ENCODE measurements at regions not wholly inside any gene's neighbourhood (a gene's known extent, or its start where the extent isn't known, plus 50 kb on each side); places are given as distances from the start of the nearest gene placed in this dataset.

DNA sequence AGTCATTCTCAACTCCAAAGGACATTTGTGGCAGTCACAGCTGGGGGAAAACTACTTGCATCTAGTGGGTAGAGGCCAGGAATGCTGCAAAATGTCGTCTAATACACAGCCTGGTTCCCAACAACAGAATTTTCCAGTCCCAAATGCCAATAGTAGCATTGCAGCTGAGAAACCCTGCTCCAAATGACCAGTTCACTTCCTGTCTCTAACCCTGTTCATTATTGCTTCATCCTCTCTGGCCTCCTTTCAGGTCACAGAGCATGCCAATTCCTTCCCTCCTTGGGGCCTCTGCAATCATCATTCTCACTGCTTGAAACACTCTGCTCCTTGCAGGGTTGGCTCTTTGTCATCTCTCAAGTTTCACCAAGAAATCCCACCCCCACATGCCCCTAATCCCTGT, 139.1 kb downstream of the IRS1 start:
- TF ChIP-seq ZNF274 (IDR thresholded peaks at IDR 0.05; ENCODE audit: low read depth, low read length) = no peak

DNA sequence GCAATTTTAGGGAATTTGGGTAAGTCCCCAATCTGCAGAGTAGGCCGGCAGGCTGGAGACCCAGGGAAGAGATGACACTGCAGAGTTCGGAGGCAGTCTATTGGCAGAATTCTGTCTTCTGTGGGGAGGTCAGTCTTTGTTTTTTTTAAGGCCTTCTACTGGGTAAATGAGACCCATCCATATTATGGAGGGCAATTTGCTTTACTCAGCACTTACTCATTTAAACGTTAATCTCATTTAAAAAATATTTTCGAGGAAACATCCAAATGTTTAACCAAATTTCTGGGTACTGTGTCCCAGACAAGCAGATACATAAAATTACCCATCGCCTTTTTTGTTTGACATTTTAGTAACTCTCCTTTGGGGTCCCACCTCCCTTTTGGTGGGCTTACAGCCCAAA, 139.5 kb downstream of the IRS1 start:
- TF ChIP-seq ZNF274 (IDR thresholded peaks at IDR 0.05; ENCODE audit: low read depth, low read length) = no peak
- H3K4me3 ChIP-seq (ENCODE audit: low read length) = no peak overlapping the region

More for the DNA sequence above, 139.1 kb downstream of the IRS1 start:
- H3K4me3 ChIP-seq (ENCODE audit: low read length) = no peak overlapping the region

DNA sequence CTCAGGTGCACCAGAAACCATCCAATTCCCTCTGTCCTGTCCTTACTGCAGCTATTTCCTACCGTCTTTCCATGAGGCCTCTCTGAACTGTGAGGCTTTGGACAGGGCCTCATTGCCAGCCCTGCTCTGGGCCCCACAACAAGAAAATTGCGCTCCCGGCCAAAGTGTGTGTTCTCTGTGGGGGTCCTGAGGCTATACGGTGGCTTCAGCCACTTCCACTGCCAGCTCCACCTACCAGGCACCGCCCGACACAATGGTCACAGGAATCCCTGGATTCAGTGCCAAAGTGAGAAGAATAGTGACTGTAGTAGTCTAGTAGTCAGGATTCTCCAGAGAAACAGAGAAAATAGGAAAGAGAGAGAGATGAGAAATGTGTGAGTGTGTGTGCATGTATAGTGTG, 140.2 kb downstream of the IRS1 start:
- H3K4me3 ChIP-seq (ENCODE audit: low read length) = no peak overlapping the region
- no peak for TF ChIP-seq ZNF274 (IDR thresholded peaks at IDR 0.05; ENCODE audit: low read depth, low read length)

DNA sequence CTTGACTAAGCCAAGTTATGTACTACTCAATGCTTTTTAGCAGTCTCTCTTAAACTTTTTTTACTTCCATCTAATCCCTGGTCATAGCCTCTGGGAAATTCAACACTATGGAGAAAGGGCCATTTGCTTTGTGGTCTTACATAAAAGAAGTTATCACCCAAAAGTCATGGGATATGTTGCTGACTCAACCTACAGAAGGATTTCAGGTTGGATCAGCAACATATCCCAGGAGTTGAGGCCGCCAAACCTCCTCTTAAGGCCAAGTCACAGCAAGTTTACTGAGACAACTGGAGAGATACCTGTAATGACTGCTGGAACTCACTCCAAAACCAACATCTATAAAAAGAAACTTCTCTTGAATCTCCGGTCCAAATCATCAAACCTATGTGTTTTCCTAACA, 141.1 kb downstream of the IRS1 start:
- no peak for TF ChIP-seq ZNF274 (IDR thresholded peaks at IDR 0.05; ENCODE audit: low read depth, low read length)
- no peak overlapping the region for H3K4me3 ChIP-seq (ENCODE audit: low read length)

DNA sequence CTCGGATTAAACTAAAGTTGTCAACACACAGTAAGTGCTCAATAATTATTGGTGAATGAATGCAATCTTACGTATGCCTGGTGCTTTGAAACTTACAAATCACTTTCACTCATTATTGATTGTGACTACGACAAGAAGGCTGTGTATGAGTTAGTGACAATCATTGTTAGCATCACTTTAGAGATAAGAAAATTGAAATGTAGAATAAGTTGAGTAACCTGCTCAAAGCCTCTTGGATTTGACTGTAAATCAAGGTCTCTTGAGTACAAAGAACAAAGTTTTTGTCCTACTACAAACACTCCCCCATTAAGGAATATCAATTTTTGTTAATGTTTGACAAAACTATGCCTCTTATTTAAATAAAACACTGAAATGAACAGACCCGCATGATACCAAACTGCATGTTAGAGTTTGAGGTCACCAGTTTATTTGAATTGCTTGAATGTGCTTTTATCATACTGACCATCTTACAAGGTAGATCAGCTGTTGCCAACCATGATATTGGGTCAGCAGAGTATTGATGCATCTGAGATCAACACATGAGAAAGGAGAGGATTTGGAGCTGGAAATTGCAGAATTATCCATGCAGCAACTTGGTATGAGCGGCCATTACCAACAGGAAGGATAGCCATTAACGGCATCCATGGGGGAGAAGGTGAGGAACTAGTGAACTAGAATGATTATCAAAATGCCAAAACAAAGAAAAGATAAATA, 142.1 kb downstream of the IRS1 start:
- H3K4me3 ChIP-seq (ENCODE audit: low read length) = no peak overlapping the region
- no peak for TF ChIP-seq ZNF274 (IDR thresholded peaks at IDR 0.05; ENCODE audit: low read depth, low read length)

DNA sequence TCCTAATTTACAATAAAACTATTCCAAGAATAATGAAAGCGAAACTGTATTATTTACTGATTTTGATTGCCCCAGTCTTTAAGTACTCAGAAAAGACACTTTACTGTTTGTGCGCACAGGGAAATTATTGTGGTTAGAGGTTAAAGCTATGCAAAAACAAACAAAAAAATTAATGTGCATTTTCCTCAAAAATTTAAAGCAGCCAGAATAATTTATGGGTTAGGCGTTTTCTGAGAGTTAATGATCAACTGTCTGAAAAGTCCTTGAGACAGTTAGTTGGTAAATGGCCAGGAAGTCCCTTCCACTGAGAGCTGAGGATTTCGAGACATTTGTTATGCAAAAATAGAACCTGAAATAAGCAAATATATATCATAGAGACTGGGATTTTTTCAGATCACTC, 143.3 kb downstream of the IRS1 start:
- no peak overlapping the region for H3K4me3 ChIP-seq (ENCODE audit: low read length)
- TF ChIP-seq ZNF274 (IDR thresholded peaks at IDR 0.05; ENCODE audit: low read depth, low read length) = no peak

DNA sequence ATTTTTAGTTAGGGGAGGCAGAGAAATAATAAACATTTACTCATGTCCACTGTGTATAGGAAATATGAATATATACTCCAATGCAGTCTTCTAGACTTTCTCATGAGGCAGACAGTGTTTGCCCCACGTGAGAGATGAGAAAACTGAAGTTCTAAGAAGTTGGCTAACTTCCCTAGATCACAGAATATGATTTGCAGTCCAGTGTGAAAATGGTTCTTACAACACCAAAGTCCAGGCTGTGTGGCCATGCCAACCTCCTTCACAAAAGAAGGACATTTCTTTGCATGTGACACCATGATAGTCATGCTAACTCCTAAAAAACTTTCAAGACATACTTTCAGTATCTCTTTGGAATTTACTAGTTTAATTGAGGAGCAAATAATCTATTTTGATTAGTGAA, 143.7 kb downstream of the IRS1 start:
- no peak for TF ChIP-seq ZNF274 (IDR thresholded peaks at IDR 0.05; ENCODE audit: low read depth, low read length)
- H3K4me3 ChIP-seq (ENCODE audit: low read length) = no peak overlapping the region

DNA sequence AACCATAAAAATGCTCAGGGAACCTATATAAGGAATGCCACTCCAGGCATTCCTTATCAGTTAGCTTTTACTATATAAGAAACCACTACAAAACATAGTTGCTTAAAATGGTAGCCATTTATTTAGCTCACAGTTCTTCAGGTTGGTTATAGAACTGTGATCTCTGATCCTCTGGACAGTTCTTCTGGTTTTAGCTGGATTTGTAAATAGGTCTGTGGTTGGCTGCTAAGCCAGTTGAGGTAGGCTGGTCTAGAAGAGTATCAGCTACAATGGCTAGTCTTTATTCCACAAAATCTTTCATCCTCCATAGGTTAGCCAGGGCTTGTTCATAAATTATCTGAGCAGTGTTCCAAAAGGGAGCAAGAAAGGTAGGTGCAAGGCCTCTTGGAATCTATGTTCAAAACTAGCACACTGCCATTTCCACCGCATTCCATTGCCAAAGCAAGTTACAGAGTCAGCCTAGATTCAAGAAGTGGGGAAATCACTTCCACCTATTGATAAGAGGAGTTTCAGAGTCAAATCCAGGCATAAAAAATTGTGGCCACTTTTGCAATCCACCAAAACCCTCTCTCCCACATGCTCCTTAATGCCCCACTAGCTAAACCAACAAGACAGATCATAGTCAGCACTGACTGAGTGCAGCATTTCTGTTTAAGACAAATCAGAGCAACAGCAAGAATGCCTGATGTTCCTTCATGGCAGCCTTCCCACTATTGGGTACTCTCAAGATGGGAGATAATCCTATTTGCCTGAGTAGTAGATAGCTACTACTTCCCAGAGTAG, 146.4 kb downstream of the IRS1 start:
- TF ChIP-seq ZNF274 (IDR thresholded peaks at IDR 0.05; ENCODE audit: low read depth, low read length) = no peak
- H3K4me3 ChIP-seq (ENCODE audit: low read length) = no peak overlapping the region

DNA sequence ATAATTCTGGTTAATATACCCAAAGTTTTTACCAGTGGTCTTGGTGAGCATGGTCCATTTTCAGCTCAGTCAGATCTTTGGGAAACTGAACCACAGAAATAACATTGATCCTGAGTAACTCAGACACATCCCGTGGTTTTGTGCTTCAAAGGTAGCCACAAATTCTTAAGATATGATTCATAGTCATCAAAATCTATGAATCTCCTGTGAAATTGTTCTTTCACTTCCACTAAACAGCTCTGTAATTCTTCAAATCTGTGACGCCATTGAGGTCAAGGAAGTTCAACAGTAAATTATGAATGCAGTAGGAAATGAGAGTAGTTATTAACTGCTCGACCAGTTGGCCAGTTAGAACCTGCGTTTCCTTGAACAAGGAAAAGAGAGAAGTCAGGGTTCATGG, 147.3 kb downstream of the IRS1 start:
- no peak for TF ChIP-seq ZNF274 (IDR thresholded peaks at IDR 0.05; ENCODE audit: low read depth, low read length)
- H3K4me3 ChIP-seq (ENCODE audit: low read length) = no peak overlapping the region

DNA sequence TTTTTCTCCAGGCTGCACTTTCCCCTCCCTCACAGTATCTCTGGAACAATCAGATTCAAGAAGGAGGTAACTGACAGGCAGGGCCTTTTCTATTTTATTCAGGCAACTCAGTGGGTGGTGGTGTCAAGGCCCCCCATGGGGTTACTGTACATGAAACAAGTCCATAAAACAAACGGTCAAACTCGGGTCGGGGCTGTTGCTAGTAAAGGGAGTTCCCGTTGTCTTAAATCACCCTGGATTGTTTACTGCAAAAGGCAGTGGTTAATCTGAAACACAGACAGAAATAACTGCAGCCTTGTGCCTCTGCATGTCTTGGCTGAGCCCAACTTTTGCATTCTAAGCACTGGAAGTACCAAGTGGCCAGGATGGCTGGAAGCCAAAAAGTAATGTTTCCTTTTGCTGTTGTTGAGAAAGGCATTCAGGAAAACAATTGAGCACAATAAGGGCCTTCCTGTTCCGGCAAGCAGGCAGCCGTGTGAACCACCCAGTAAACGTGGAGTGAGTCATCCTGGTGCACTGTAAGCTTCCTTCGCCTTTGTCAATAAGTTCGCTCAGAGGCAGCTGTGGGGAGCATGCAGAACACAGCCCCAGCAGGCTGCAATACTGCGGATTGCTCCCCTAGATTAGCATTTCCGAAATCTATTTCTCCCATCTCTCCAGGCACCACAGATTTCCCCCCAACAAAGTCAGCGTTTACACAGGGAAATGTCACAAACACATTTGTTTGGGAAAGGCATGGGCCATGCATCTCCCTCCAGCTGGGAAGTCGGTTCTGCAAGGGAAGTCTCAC, 149.6 kb downstream of the IRS1 start:
- no peak for TF ChIP-seq ZNF274 (IDR thresholded peaks at IDR 0.05; ENCODE audit: low read depth, low read length)
- no peak overlapping the region for H3K4me3 ChIP-seq (ENCODE audit: low read length)

DNA sequence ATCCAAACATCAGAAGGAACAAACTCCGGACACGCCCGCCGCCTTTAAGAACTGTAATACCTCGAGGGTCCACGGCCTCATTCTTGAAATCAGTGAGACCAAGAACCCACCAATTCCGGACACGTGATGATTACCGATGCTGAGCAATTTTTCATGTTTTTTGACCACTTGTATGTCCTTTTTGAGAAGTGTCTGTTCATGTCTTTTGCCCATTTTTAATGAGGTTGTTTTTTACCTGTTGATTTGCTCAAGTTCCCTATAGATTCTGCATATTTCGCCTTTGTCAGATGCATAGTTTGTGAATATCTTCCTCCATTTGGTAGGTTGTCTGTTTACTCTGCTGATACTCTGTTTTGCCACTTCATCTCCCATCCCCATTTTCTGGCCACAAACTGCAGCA, 150.4 kb downstream of the IRS1 start:
- no peak overlapping the region for H3K4me3 ChIP-seq (ENCODE audit: low read length)
- no peak for TF ChIP-seq ZNF274 (IDR thresholded peaks at IDR 0.05; ENCODE audit: low read depth, low read length)

DNA sequence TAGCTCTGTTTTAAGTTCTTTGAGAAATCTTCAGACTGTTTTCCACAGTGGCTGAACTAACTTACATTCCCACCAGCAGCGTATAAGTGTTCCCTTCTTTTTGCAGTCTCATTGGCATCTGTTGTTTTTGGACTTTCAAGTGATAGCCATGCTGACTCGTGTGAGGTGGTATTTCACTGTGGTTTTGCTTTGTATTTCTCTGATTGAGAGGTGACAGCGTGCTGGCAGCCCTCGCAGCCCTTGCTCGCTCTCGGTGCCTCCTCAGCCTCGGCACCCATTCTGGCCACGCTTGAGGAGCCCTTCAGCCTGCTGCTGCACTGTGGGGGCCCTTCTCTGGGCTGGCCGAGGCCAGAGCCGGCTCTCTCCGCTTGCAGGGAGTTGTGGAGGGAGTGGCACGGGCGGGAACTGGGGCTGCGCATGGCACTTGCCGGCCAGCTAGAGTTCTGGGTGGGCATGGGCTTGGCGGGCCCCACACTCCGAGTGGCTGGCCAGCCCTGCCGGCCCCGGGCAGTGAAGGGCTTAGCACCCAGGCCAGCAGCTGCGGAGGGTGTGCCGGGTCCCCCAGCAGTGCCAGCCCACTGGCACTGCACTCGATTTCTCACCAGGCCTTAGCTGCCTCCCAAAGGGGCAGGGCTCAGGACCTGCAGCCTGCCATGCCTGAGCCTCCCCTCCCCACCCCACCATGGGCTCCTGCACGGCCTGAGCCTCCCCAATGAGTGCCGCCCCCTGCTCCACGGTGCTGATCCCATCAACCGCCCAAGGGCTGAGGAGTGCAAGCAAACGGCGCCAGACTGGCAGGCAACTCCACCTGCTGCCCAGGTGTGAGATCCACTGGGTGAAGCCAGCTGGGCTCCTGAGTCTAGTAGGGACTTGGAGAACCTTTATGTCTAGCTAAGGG, 151.8 kb downstream of the IRS1 start:
- no peak for TF ChIP-seq ZNF274 (IDR thresholded peaks at IDR 0.05; ENCODE audit: low read depth, low read length)
- no peak overlapping the region for H3K4me3 ChIP-seq (ENCODE audit: low read length)

DNA sequence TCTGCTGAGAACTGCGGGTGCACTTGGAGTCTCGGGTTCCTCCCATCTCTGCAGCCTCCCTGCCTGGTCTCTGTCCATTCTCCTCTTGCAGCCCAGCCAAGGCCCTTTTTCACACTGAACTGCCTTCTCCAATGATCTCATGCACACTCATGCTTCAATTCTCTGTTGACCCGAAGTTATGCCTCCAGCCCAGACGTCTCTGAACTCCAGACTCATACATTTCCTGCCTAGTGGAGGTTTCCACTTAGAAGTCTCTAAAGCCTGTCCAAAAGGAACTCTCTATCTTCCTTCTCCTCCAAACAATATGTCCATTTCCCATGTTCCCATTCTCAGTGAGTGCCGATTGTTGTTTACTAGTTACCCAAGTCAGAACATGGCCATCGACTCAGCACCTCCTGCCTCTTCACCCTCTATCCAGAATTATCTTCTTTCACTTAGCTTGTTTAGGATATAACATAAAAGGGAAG, 155.2 kb downstream of the IRS1 start:
- no peak overlapping the region for H3K4me3 ChIP-seq (ENCODE audit: low read length)
- no peak for TF ChIP-seq ZNF274 (IDR thresholded peaks at IDR 0.05; ENCODE audit: low read depth, low read length)

DNA sequence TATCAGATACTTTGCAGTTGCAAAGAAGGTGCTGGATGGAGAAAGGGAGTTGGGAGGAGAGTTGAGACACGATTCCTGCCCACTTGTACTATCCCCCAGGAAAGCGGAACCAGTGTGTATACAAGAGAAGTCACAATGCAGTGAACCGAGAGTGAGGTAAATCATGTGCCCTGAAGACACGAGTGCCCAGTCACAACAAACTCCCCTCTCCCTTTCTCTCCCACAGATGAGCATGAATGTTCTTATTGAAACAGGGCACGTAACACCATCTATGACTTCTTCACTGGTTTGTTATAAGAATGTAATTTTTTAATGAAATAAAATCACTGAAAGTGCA, 155.7 kb downstream of the IRS1 start:
- H3K4me3 ChIP-seq (ENCODE audit: low read length) = no peak overlapping the region
- no peak for TF ChIP-seq ZNF274 (IDR thresholded peaks at IDR 0.05; ENCODE audit: low read depth, low read length)

Data from GM08714 (cell line).